Neural progenitor cell (in vitro differentiated cells): ENCODE measurements at regions not wholly inside any gene's neighbourhood (a gene's known extent, or its start where the extent isn't known, plus 50 kb on each side); places are given as distances from the start of the nearest gene placed in this dataset.

Source experiments
- EZH2phosphoT487 ChIP-seq: fragments of 200-600 bp; sonication (generic); IDR thresholded peaks from 2 replicates; pipeline ENCODE4 v1.6.1; 2017; ENCODE audit warnings: antibody characterized with exemption
- TF ChIP-seq, protein P1 (sequence below): fragments of 200-600 bp; sonication (generic); IDR thresholded peaks from 2 replicates; pipeline ENCODE4 v1.5.1; 2017; ENCODE audit warnings: antibody characterized with exemption, mild to moderate bottlenecking

DNA sequence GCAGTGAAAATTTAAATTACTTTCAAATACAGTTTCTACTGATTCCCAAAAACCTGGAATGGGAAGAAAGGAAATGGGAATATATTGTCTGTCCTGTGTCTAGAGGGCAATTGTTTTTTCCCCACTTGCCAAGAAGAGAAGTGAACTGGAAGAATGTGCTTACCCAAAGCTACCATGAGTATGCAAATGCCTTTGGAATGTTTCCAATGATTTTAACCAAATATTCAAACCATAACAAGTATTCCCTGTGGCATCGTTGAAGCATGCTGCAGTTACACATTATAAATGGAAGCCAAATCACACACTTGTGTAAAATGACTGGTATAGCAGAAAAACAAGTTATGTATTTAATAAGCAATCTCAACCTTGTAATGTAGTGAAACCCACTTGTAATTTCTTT is 368.2 kb downstream of the GBE1 start:
- TF ChIP-seq, protein P1, sequence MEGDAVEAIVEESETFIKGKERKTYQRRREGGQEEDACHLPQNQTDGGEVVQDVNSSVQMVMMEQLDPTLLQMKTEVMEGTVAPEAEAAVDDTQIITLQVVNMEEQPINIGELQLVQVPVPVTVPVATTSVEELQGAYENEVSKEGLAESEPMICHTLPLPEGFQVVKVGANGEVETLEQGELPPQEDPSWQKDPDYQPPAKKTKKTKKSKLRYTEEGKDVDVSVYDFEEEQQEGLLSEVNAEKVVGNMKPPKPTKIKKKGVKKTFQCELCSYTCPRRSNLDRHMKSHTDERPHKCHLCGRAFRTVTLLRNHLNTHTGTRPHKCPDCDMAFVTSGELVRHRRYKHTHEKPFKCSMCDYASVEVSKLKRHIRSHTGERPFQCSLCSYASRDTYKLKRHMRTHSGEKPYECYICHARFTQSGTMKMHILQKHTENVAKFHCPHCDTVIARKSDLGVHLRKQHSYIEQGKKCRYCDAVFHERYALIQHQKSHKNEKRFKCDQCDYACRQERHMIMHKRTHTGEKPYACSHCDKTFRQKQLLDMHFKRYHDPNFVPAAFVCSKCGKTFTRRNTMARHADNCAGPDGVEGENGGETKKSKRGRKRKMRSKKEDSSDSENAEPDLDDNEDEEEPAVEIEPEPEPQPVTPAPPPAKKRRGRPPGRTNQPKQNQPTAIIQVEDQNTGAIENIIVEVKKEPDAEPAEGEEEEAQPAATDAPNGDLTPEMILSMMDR: no peak
- TF ChIP-seq EZH2phosphoT487: no peak
